MM.1S (cell line): ENCODE measurements at regions not wholly inside any gene's neighbourhood (a gene's known extent, or its start where the extent isn't known, plus 50 kb on each side); places are given as distances from the start of the nearest gene placed in this dataset.

Source experiments
- EZH2 ChIP-seq: fragments of 300-600 bp; sonication (generic); optimal IDR thresholded peaks from 2 replicates; pipeline ENCODE3; 2017; ENCODE audit warnings: low read depth, mild to moderate bottlenecking, antibody characterized with exemption, low read length, mixed read lengths
- TF ChIP-seq, protein P1 (sequence below): fragments of 300-600 bp; sonication (generic); IDR thresholded peaks from 2 replicates; pipeline ENCODE4 v1.5.1; 2016; ENCODE audit warnings: antibody characterized with exemption, low read length, mixed read lengths

DNA sequence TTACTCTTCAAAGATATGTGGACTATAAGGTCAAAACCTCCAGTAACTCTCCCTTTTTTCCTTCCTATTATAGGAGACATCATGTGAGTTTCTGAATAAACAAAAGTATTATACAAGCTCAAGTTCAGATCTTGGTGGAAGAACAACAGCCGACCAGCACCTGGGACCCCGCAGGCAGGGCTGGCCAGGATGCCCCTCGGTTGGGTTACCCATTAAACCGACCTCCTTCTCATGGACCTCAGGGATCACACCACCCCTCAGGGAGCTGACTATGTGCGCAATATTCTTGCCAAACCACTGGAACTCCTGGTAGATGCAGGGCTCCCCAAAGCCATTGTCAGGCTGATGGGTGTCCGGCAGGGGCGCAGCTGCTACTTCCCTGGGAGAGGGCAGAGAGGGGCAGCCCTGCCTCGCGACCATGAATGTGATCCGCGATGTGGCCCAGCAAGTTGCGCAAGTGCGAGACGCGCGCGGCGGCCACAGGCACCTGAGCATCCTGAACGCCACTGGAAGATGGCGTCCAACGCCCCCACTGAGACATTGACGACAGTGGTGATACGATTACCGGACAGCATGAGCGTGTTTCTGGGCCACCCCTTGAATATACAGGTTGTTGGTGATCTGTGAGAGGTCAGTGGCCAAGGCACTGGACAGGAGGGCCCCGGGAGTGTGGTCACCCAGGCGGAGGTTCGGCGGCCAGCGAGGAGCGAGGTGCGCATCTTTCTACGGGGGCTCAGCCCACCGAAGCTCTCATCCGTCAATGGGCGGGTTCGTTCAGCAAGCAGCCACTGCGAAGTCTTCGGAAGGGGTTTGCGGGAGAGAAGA is 161.3 kb downstream of the IPMK start:
- TF ChIP-seq, protein P1, sequence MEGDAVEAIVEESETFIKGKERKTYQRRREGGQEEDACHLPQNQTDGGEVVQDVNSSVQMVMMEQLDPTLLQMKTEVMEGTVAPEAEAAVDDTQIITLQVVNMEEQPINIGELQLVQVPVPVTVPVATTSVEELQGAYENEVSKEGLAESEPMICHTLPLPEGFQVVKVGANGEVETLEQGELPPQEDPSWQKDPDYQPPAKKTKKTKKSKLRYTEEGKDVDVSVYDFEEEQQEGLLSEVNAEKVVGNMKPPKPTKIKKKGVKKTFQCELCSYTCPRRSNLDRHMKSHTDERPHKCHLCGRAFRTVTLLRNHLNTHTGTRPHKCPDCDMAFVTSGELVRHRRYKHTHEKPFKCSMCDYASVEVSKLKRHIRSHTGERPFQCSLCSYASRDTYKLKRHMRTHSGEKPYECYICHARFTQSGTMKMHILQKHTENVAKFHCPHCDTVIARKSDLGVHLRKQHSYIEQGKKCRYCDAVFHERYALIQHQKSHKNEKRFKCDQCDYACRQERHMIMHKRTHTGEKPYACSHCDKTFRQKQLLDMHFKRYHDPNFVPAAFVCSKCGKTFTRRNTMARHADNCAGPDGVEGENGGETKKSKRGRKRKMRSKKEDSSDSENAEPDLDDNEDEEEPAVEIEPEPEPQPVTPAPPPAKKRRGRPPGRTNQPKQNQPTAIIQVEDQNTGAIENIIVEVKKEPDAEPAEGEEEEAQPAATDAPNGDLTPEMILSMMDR, result no peak
- no peak for TF ChIP-seq EZH2
